Smooth muscle cell (in vitro differentiated cells): ENCODE measurements at regions not wholly inside any gene's neighbourhood (a gene's known extent, or its start where the extent isn't known, plus 50 kb on each side); places are given as distances from the start of the nearest gene placed in this dataset.

ENCODE experiments used
- DNase-seq: peaks from one replicate; lab custom pipeline; 2025; ENCODE audit not compliant: unreplicated experiment; lab: John Stamatoyannopoulos, UW
- H2AFZ ChIP-seq: fragments of 200-600 bp; sonication (generic); 2 replicates; pipeline ENCODE4 v1.6.0; 2016; ENCODE audit warnings: antibody characterized with exemption, low read depth, mild to moderate bottlenecking
- H3F3A ChIP-seq: fragments of 200-600 bp; sonication (generic); 2 replicates; pipeline ENCODE4 v1.6.0; 2017; ENCODE audit warnings: antibody characterized with exemption, low read depth
- H3K27ac ChIP-seq: fragments of 200-600 bp; sonication (generic); 2 replicates; pipeline ENCODE4 v1.5.1; 2016; ENCODE audit warnings: low read depth, mild to moderate bottlenecking
- H3K27me3 ChIP-seq: fragments of 200-600 bp; sonication (generic); 2 replicates; pipeline ENCODE4 v1.6.1; 2016; ENCODE audit warnings: low read depth, mild to moderate bottlenecking
- H3K36me3 ChIP-seq: fragments of 200-600 bp; sonication (generic); 2 replicates; pipeline ENCODE4 v1.5.1; 2016; ENCODE audit warnings: low read depth
- H3K4me1 ChIP-seq: fragments of 200-600 bp; sonication (generic); 2 replicates; pipeline ENCODE4 v1.5.1; 2016; ENCODE audit warnings: low read depth
- H3K4me2 ChIP-seq: fragments of 200-600 bp; sonication (generic); 2 replicates; pipeline ENCODE4 v1.6.0; 2016; ENCODE audit warnings: mild to moderate bottlenecking
- H3K4me3 ChIP-seq: fragments of 200-600 bp; sonication (generic); 2 replicates; pipeline ENCODE4 v1.5.1; 2016; ENCODE audit warnings: mild to moderate bottlenecking
- H3K79me2 ChIP-seq: fragments of 200-600 bp; sonication (generic); 2 replicates; pipeline ENCODE4 v1.6.0; 2016; ENCODE audit warnings: low read depth, mild to moderate bottlenecking
- H3K9ac ChIP-seq: fragments of 200-600 bp; sonication (generic); 2 replicates; pipeline ENCODE4 v1.6.0; 2016; ENCODE audit warnings: low read depth
- H3K9me3 ChIP-seq: fragments of 200-600 bp; sonication (generic); replicated peaks from 2 replicates; pipeline ENCODE4 v1.5.1; 2016; ENCODE audit warnings: low read depth
- H4K20me1 ChIP-seq: fragments of 200-600 bp; sonication (generic); 2 replicates; pipeline ENCODE4 v1.6.0; 2016; ENCODE audit warnings: low read depth
- WGBS: methylation state at CpG from one replicate; pipeline ENCODE4 v1.1.7; 2016; ENCODE audit warnings: low lambda C conversion rate; 5-methylcytosine and 5-hydroxymethylcytosine counted together
- TF ChIP-seq, protein P1 (sequence below): fragments of 200-600 bp; sonication (generic); IDR thresholded peaks from 2 replicates; pipeline ENCODE4 v1.5.1; 2017; ENCODE audit warnings: borderline replicate concordance, mild to moderate bottlenecking, antibody characterized with exemption; ENCODE audit not compliant: insufficient read depth, poor library complexity, severe bottlenecking

- no peaks in the 10 kb centered on the region for H3K9me3 ChIP-seq
- no peak overlapping the region for H3K4me3 ChIP-seq
- H4K20me1 ChIP-seq: no peaks in the 10 kb centered on the region
- no peaks in the 10 kb centered on the region for H3K4me1 ChIP-seq
- no peak for DNase-seq
- TF ChIP-seq, protein P1, sequence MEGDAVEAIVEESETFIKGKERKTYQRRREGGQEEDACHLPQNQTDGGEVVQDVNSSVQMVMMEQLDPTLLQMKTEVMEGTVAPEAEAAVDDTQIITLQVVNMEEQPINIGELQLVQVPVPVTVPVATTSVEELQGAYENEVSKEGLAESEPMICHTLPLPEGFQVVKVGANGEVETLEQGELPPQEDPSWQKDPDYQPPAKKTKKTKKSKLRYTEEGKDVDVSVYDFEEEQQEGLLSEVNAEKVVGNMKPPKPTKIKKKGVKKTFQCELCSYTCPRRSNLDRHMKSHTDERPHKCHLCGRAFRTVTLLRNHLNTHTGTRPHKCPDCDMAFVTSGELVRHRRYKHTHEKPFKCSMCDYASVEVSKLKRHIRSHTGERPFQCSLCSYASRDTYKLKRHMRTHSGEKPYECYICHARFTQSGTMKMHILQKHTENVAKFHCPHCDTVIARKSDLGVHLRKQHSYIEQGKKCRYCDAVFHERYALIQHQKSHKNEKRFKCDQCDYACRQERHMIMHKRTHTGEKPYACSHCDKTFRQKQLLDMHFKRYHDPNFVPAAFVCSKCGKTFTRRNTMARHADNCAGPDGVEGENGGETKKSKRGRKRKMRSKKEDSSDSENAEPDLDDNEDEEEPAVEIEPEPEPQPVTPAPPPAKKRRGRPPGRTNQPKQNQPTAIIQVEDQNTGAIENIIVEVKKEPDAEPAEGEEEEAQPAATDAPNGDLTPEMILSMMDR: no peak
- H3K27ac ChIP-seq: no peak overlapping the region
- H3F3A ChIP-seq: no peaks in the 10 kb centered on the region
- no peak overlapping the region for H3K4me2 ChIP-seq
- no peaks in the 10 kb centered on the region for H3K79me2 ChIP-seq
- no peaks in the 10 kb centered on the region for H3K36me3 ChIP-seq
- H3K9ac ChIP-seq: no peak overlapping the region
- H3K27me3 ChIP-seq: no peaks in the 10 kb centered on the region
- no peak overlapping the region for H2AFZ ChIP-seq
Measured at GRCh38 chr6:62614442-62614841, 328.4 kb upstream of the KHDRBS2 start.

DNA sequence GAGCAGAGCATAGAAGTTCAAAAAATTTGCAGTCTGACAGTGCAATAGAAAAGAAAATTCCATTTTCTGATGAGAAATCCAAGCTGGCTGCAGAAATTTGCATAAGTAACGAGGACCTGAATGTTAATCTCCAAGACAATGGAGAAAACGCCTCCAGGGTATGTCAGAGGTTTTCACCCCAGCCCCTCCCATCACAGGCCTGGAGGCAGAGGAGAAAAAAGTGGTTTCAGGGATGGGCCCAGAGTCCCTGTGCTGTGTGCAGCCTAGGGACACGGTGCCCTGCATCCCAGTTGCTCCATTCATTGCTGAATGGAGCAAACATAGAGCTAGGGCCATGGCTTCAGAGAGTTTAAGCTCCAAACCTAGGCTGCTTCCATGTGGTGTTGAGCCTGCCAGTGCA is 327.9 kb upstream of the KHDRBS2 start:
- Histone ChIP-seq H3F3A (no peaks in the 10 kb centered on the region), H3K27me3 (no peaks in the 10 kb centered on the region), H3K79me2 (no peaks in the 10 kb centered on the region), H3K4me1 (no peaks in the 10 kb centered on the region), H3K4me3 (no peak overlapping the region), H2AFZ (no peak overlapping the region), H3K9ac (no peak overlapping the region), H3K4me2 (no peak overlapping the region), H3K27ac (no peak overlapping the region), H3K36me3 (no peaks in the 10 kb centered on the region), H3K9me3 (no peaks in the 10 kb centered on the region), H4K20me1 (no peaks in the 10 kb centered on the region)
- DNase-seq: no peak
- WGBS: 84% methylated on average over 3 of the region's 3 CpGs
- TF ChIP-seq, protein P1: no peak

DNA sequence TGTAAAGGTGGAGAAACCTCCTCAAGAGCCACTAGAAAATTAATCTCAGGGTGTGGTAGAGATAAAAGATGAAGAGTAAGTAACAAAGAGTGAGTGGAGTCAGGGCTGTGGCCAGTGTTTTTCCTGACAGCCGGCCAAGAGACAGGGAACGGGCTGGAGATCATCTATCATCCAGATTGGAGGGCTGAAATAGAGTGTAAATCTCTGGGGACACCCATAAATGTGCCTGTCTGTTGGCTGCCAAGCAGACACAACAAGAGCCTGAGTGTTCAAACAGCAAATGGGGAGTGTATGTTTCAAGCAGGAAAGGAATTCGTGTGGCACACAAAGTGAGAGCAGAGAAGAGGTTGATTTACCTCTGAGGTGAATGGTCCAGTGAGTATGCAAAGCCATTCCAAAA is 326.4 kb upstream of the KHDRBS2 start:
- Histone ChIP-seq H3K79me2 (no peaks in the 10 kb centered on the region), H3K36me3 (no peaks in the 10 kb centered on the region), H3K4me3 (no peak overlapping the region), H3K4me1 (no peaks in the 10 kb centered on the region), H3K9me3 (no peaks in the 10 kb centered on the region), H3K9ac (no peak overlapping the region), H3K27ac (no peak overlapping the region), H3K4me2 (no peak overlapping the region), H3K27me3 (no peaks in the 10 kb centered on the region), H2AFZ (no peak overlapping the region), H4K20me1 (no peaks in the 10 kb centered on the region), H3F3A (no peaks in the 10 kb centered on the region)
- TF ChIP-seq, protein P1: no peak
- no peak for DNase-seq
- WGBS: 65% methylated on average over 3 of the region's 3 CpGs

DNA sequence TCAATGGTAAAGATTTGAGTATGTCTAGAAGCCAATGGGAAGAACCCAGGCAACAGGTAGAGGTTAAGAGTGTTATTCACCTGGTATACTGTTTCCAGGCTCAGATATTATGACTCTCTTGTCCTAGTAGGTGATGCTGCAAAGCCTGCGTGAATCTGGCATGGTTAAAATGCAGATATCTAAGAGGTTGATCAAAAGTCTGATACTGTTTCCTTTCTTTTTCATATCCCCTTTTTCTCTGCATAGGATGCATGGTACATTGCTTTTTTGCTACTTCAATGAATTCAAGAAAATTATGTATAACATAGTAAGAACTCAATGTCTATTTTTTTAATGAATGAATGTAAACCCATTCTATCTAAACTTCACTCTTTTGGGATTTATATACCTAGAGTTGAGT is 284.3 kb upstream of the KHDRBS2 start:
- no peak overlapping the region for H3K4me3 ChIP-seq
- no peaks in the 10 kb centered on the region for H3K36me3 ChIP-seq
- H4K20me1 ChIP-seq: no peaks in the 10 kb centered on the region
- H3K27ac ChIP-seq: no peak overlapping the region
- no peak overlapping the region for H3K9ac ChIP-seq
- 91% methylated on average over 1 of the region's 1 CpG for WGBS
- TF ChIP-seq, protein P1: no peak
- no peak overlapping the region for H3K4me2 ChIP-seq
- no peak for DNase-seq
- no peaks in the 10 kb centered on the region for H3K4me1 ChIP-seq
- no peaks in the 10 kb centered on the region for H3K9me3 ChIP-seq
- H3K27me3 ChIP-seq: no peaks in the 10 kb centered on the region
- no peaks in the 10 kb centered on the region for H3F3A ChIP-seq
- H3K79me2 ChIP-seq: no peaks in the 10 kb centered on the region
- no peak overlapping the region for H2AFZ ChIP-seq
